CD4-positive, CD25-positive, alpha-beta regulatory T cell (primary cell): ENCODE measurements at regions not wholly inside any gene's neighbourhood (a gene's known extent, or its start where the extent isn't known, plus 50 kb on each side); places are given as distances from the start of the nearest gene placed in this dataset.

ENCODE experiments used
- ATAC-seq, 2 donors: fragments of 150-1000 bp; cut with Tn5 transposase; one replicate each; pipeline ENCODE4 v1.10.0; 2021; ENCODE audit warnings: low read depth in 2 of 2, moderate number of reproducible peaks in 2 of 2, moderate library complexity in 1 of 2
- DNase-seq, 3 donors: peaks; one replicate each; pipeline versions ENCODE4 v3.0.0 to v3.0.0-alpha.2; 2012 to 2022; ENCODE audit warnings: mixed read lengths in 1 of 3
- H3K27ac ChIP-seq: one replicate; pipeline ENCODE4 v1.7.0; 2013; ENCODE audit warnings: mild to moderate bottlenecking, low read length; ENCODE audit not compliant: insufficient read depth, poor library complexity, severe bottlenecking
- H3K27me3 ChIP-seq: one replicate; pipeline ENCODE4 v1.7.0; 2013; ENCODE audit warnings: low read length; ENCODE audit not compliant: control insufficient read depth, insufficient read depth
- H3K36me3 ChIP-seq: one replicate; pipeline ENCODE4 v1.7.0; 2013; ENCODE audit warnings: mild to moderate bottlenecking, low read length, moderate library complexity; ENCODE audit not compliant: control insufficient read depth, insufficient read depth
- H3K4me1 ChIP-seq: 2 replicates; pipeline ENCODE4 v1.7.0; 2013; ENCODE audit warnings: mild to moderate bottlenecking, low read length; ENCODE audit not compliant: insufficient read depth, control insufficient read depth, poor library complexity, severe bottlenecking
- H3K4me3 ChIP-seq: one replicate; pipeline ENCODE4 v1.7.0; 2013; ENCODE audit warnings: low read depth, mild to moderate bottlenecking, low read length, moderate library complexity
- H3K9me3 ChIP-seq, 2 experiments: 1 replicate in 1 of 2; 2 replicates in 1 of 2; pipeline ENCODE4 v1.7.0; 2013; ENCODE audit warnings: low read length in 2 of 2, mild to moderate bottlenecking in 1 of 2, moderate library complexity in 1 of 2; ENCODE audit not compliant: control insufficient read depth in 2 of 2
- H3K27ac Mint-ChIP-seq, 3 donors: one replicate each; pipeline ENCODE4 v1.8.0; 2020 to 2022; ENCODE audit warnings: mild to moderate bottlenecking in 3 of 3, mixed read lengths in 3 of 3, moderate library complexity in 2 of 3
- H3K27me3 Mint-ChIP-seq: one replicate; pipeline ENCODE4 v1.8.0; 2022; ENCODE audit warnings: mild to moderate bottlenecking, mixed read lengths
- H3K36me3 Mint-ChIP-seq: one replicate; pipeline ENCODE4 v1.8.0; 2020; ENCODE audit warnings: mixed read lengths
- H3K4me1 Mint-ChIP-seq, 4 donors: one replicate each; pipeline ENCODE4 v1.8.0; 2020 to 2022; ENCODE audit warnings: mixed read lengths in 4 of 4, mild to moderate bottlenecking in 1 of 4
- H3K4me3 Mint-ChIP-seq, 4 donors: one replicate each; pipeline ENCODE4 v1.8.0; 2020 to 2022; ENCODE audit warnings: mild to moderate bottlenecking in 4 of 4, mixed read lengths in 4 of 4, moderate library complexity in 3 of 4
- H3K9me3 Mint-ChIP-seq, 7 donors: one replicate each; pipeline ENCODE4 v1.8.0; 2020 to 2022; ENCODE audit warnings: mixed read lengths in 7 of 7, mild to moderate bottlenecking in 3 of 7, moderate library complexity in 2 of 7

- Histone ChIP-seq H3K4me1 (no peaks in the 10 kb centered on the region), H3K27ac (no peak overlapping the region), H3K27me3 (no peaks in the 10 kb centered on the region), H3K4me3 (no peak overlapping the region), H3K36me3 (no peaks in the 10 kb centered on the region), H3K9me3 (no peaks in the 10 kb centered on the region)
- Mint-ChIP-seq H3K27me3 (peaks cover 5% of the 10 kb centered on the region), H3K27ac (no peak overlapping the region), H3K36me3 (no peaks in the 10 kb centered on the region), H3K4me3 (no peak overlapping the region), H3K9me3 (peaks cover 0 to 4% (median 0%) of the 10 kb centered on the region in 7 donors), H3K4me1 (peaks cover 0 to 11% (median 9%) of the 10 kb centered on the region in 4 donors)
- DNase-seq: no peak
- no peak for ATAC-seq
These were observed 187.6 kb upstream of the TSC22D1 start for GRCh38 chr13:44763615-44764301.

GRCh38 chr13:44762911-44763310, 186.8 kb upstream of the TSC22D1 start:
- DNase-seq: no peak
- no peak overlapping the region for H3K4me3 ChIP-seq
- H3K27ac ChIP-seq: no peak overlapping the region
- no peaks in the 10 kb centered on the region for H3K9me3 ChIP-seq
- peaks cover 0 to 3% (median 1%) of the 10 kb centered on the region in 4 donors for H3K4me1 Mint-ChIP-seq
- no peaks in the 10 kb centered on the region for H3K4me1 ChIP-seq
- no peaks in the 10 kb centered on the region for H3K36me3 ChIP-seq
- H3K4me3 Mint-ChIP-seq: no peak overlapping the region
- H3K27me3 ChIP-seq: no peaks in the 10 kb centered on the region
- ATAC-seq: no peak
- no peak overlapping the region for H3K27ac Mint-ChIP-seq
- peaks cover 5% of the 10 kb centered on the region for H3K27me3 Mint-ChIP-seq
- peaks cover 0 to 4% (median 0%) of the 10 kb centered on the region in 7 donors for H3K9me3 Mint-ChIP-seq
- H3K36me3 Mint-ChIP-seq: no peaks in the 10 kb centered on the region

- H3K36me3 Mint-ChIP-seq: no peaks in the 10 kb centered on the region
- peaks cover 10% of the 10 kb centered on the region for H3K27me3 Mint-ChIP-seq
- no peak overlapping the region for H3K27ac ChIP-seq
- no peak overlapping the region for H3K4me3 Mint-ChIP-seq
- peaks cover 0 to 4% (median 0%) of the 10 kb centered on the region in 7 donors for H3K9me3 Mint-ChIP-seq
- H3K27me3 ChIP-seq: no peaks in the 10 kb centered on the region
- H3K4me3 ChIP-seq: no peak overlapping the region
- DNase-seq: no peak
- no peaks in the 10 kb centered on the region for H3K4me1 Mint-ChIP-seq
- H3K9me3 ChIP-seq: no peaks in the 10 kb centered on the region
- H3K27ac Mint-ChIP-seq: no peak overlapping the region
- no peak for ATAC-seq
- H3K4me1 ChIP-seq: no peaks in the 10 kb centered on the region
- no peaks in the 10 kb centered on the region for H3K36me3 ChIP-seq
These were observed 184.3 kb upstream of the TSC22D1 start for GRCh38 chr13:44760434-44760833.

GRCh38 chr13:44759384-44760360, 183.5 kb upstream of the TSC22D1 start:
- no peaks in the 10 kb centered on the region for H3K4me1 ChIP-seq
- peaks cover 10% of the 10 kb centered on the region for H3K27me3 Mint-ChIP-seq
- no peaks in the 10 kb centered on the region for H3K9me3 ChIP-seq
- H3K27ac Mint-ChIP-seq: no peak overlapping the region
- H3K36me3 ChIP-seq: no peaks in the 10 kb centered on the region
- no peaks in the 10 kb centered on the region for H3K27me3 ChIP-seq
- no peaks in the 10 kb centered on the region for H3K4me1 Mint-ChIP-seq
- H3K36me3 Mint-ChIP-seq: no peaks in the 10 kb centered on the region
- no peak for DNase-seq
- H3K4me3 ChIP-seq: no peak overlapping the region
- peaks cover 0 to 4% (median 0%) of the 10 kb centered on the region in 7 donors for H3K9me3 Mint-ChIP-seq
- no peak overlapping the region for H3K4me3 Mint-ChIP-seq
- no peak overlapping the region for H3K27ac ChIP-seq
- no peak for ATAC-seq

- ATAC-seq (peak; percentile 37 to 44), DNase-seq (no peak)
- no peaks in the 10 kb centered on the region for H3K4me1 ChIP-seq
- H3K36me3 ChIP-seq: no peaks in the 10 kb centered on the region
- H3K27me3 Mint-ChIP-seq: peaks cover 14% of the 10 kb centered on the region
- H3K4me3 Mint-ChIP-seq: no peak overlapping the region
- H3K4me1 Mint-ChIP-seq: no peaks in the 10 kb centered on the region
- peaks cover 0 to 4% (median 0%) of the 10 kb centered on the region in 7 donors for H3K9me3 Mint-ChIP-seq
- no peak overlapping the region for H3K4me3 ChIP-seq
- H3K27me3 ChIP-seq: no peaks in the 10 kb centered on the region
- no peaks in the 10 kb centered on the region for H3K9me3 ChIP-seq
- H3K27ac ChIP-seq: no peak overlapping the region
- no peaks in the 10 kb centered on the region for H3K36me3 Mint-ChIP-seq
- H3K27ac Mint-ChIP-seq: no peak overlapping the region
These were observed 182.7 kb upstream of the TSC22D1 start for GRCh38 chr13:44758630-44759383.

GRCh38 chr13:44757671-44758070, 181.5 kb upstream of the TSC22D1 start:
- H3K4me3 Mint-ChIP-seq: no peak overlapping the region
- H3K36me3 ChIP-seq: no peaks in the 10 kb centered on the region
- DNase-seq: no peak
- no peaks in the 10 kb centered on the region for H3K4me1 ChIP-seq
- H3K9me3 ChIP-seq: no peaks in the 10 kb centered on the region
- peaks cover 15% of the 10 kb centered on the region for H3K27me3 Mint-ChIP-seq
- no peak overlapping the region for H3K4me3 ChIP-seq
- no peak overlapping the region for H3K27ac ChIP-seq
- H3K27ac Mint-ChIP-seq: no peak overlapping the region
- no peaks in the 10 kb centered on the region for H3K4me1 Mint-ChIP-seq
- no peak for ATAC-seq
- no peaks in the 10 kb centered on the region for H3K27me3 ChIP-seq
- H3K9me3 Mint-ChIP-seq: peaks cover 0 to 3% (median 0%) of the 10 kb centered on the region in 7 donors
- H3K36me3 Mint-ChIP-seq: no peaks in the 10 kb centered on the region

- no peaks in the 10 kb centered on the region for H3K9me3 ChIP-seq
- H3K27me3 ChIP-seq: no peaks in the 10 kb centered on the region
- Mint-ChIP-seq H3K9me3 (peaks cover 0 to 2% (median 0%) of the 10 kb centered on the region in 7 donors), H3K4me1 (no peaks in the 10 kb centered on the region), H3K27ac (no peak overlapping the region), H3K36me3 (no peaks in the 10 kb centered on the region), H3K27me3 (peaks cover 15% of the 10 kb centered on the region), H3K4me3 (no peak overlapping the region)
- no peaks in the 10 kb centered on the region for H3K4me1 ChIP-seq
- H3K27ac ChIP-seq: no peak overlapping the region
- H3K4me3 ChIP-seq: no peak overlapping the region
- no peaks in the 10 kb centered on the region for H3K36me3 ChIP-seq
- ATAC-seq (no peak), DNase-seq (no peak)
These were observed 180.2 kb upstream of the TSC22D1 start for GRCh38 chr13:44756276-44756810.
